Left ventricle myocardium inferior (tissue), 1 donor: ENCODE measurements at regions not wholly inside any gene's neighbourhood (a gene's known extent, or its start where the extent isn't known, plus 50 kb on each side); places are given as distances from the start of the nearest gene placed in this dataset.

Experiments
- DNase-seq: peaks from one replicate; pipeline ENCODE4 v3.0.0-alpha.2; 2020
- H3K27ac ChIP-seq: fragments of 200-600 bp; replicated peaks from 2 replicates; pipeline ENCODE4 v1.8.0; 2021
- H3K27me3 ChIP-seq: fragments of 200-600 bp; 2 replicates; pipeline ENCODE4 v1.8.0; 2021; ENCODE audit warnings: low read depth
- H3K36me3 ChIP-seq: fragments of 200-600 bp; 2 replicates; pipeline ENCODE4 v1.8.0; 2021
- H3K4me1 ChIP-seq: fragments of 200-600 bp; 2 replicates; pipeline ENCODE4 v1.8.0; 2021
- H3K4me3 ChIP-seq: fragments of 200-600 bp; 2 replicates; pipeline ENCODE4 v1.8.0; 2021; ENCODE audit warnings: mild to moderate bottlenecking, moderate library complexity
- H3K9me3 ChIP-seq: fragments of 200-600 bp; replicated peaks from 2 replicates; pipeline ENCODE4 v1.8.0; 2021
- CTCF ChIP-seq: fragments of 200-600 bp; IDR thresholded peaks from 2 replicates; pipeline ENCODE4 v1.8.0; 2021; ENCODE audit warnings: antibody characterized with exemption, mild to moderate bottlenecking, borderline replicate concordance
- intact Hi-C: fragments of 100-400 bp; cut with micrococcal nuclease; formaldehyde crosslinking; loops from one replicate; pipeline ENCODE4 v1.11.0; 2022
- donor health status: DM: no; HTN: yes; CAD: no; lungs with severe emphysema.

- DNase-seq: no peak
- H3K36me3 ChIP-seq: no peaks in the 10 kb centered on the region
- H3K27ac ChIP-seq: no peak overlapping the region
- intact Hi-C loops: loop anchor here (5.0 to 10.0 kb wide), 2 partner anchors 165 to 198 kb away; no protein-coding TSS in a partner anchor
- TF ChIP-seq CTCF: no peak
- H3K4me3 ChIP-seq: no peak overlapping the region
- no peaks in the 10 kb centered on the region for H3K9me3 ChIP-seq
- H3K27me3 ChIP-seq: no peaks in the 10 kb centered on the region
- H3K4me1 ChIP-seq: no peaks in the 10 kb centered on the region
Observed at GRCh38 chr15:92519709-92520108, 126.0 kb downstream of the ST8SIA2 start.
